ENCODE measurements at regions not wholly inside any gene's neighbourhood (a gene's known extent, or its start where the extent isn't known, plus 50 kb on each side); places are given as distances from the start of the nearest gene placed in this dataset.

DNA sequence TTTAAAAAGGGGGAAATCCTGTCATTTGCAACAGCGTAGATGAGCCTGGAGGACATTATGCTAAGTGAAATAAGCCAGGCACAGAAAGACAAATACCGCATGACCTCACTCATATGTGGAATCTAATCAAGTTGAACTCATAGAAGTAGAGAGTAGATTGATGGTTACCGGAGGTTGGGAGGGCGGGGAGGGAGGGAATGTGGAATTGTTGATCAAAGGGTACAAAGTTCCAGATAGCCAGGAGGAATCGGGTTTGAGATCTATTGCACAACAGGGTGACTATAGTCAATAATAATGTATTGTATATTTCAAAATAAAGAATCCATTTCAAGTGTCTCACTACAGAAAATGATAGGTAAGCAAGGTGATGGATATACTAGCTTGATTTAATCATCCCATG, 393.2 kb downstream of the BCOR start:
- Histone ChIP-seq H3K27me3 (ENCODE audit: control insufficient read depth, insufficient read depth, low read length) (no peaks in the 10 kb centered on the region), H3K36me3 (ENCODE audit: control insufficient read depth, insufficient read depth, low read length) (no peaks in the 10 kb centered on the region), H3K4me3 (ENCODE audit: low read depth, low read length) (no peak overlapping the region)
- POLR2A ChIA-PET = no interaction called here
- TF ChIP-seq, protein P1, sequence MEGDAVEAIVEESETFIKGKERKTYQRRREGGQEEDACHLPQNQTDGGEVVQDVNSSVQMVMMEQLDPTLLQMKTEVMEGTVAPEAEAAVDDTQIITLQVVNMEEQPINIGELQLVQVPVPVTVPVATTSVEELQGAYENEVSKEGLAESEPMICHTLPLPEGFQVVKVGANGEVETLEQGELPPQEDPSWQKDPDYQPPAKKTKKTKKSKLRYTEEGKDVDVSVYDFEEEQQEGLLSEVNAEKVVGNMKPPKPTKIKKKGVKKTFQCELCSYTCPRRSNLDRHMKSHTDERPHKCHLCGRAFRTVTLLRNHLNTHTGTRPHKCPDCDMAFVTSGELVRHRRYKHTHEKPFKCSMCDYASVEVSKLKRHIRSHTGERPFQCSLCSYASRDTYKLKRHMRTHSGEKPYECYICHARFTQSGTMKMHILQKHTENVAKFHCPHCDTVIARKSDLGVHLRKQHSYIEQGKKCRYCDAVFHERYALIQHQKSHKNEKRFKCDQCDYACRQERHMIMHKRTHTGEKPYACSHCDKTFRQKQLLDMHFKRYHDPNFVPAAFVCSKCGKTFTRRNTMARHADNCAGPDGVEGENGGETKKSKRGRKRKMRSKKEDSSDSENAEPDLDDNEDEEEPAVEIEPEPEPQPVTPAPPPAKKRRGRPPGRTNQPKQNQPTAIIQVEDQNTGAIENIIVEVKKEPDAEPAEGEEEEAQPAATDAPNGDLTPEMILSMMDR (IDR thresholded peaks at IDR 0.05; ENCODE audit: insufficient read depth, low read depth, low read length) = no peak
- DNase-seq (ENCODE audit: low read depth) = no peak
- CTCF ChIA-PET = interaction anchor here (0.7 kb wide), 1 partner anchor 640 kb away, joined by 6 read pairs; no protein-coding TSS in a partner anchor

DNA sequence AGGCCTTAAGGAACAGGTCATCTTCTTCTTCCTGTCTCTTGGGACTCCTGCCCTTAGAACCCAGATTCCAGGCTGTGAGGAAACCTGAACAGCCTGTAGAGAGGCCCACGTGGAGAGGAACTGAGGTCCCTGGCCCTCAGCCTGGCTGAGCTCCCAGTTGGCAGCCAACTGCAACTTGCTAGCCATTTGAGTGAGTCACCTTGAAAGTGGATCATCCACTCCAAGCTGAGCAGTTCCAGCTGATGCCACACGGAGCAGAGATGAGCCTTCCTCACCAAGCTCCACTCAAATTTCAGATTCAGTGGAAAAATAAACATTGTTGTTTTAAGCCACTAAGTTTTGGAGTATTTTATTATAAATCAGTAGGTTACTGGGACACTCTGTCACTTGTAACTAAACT, 392.5 kb downstream of the BCOR start:
- TF ChIP-seq, protein P1 (IDR thresholded peaks at IDR 0.05; ENCODE audit: insufficient read depth, low read depth, low read length) = peak; percentile 65
- no peak overlapping the region for H3K4me3 ChIP-seq (ENCODE audit: low read depth, low read length)
- ChIA-PET POLR2A (no interaction called here), CTCF (interaction anchor here (1.0 kb wide), 1 partner anchor 383 kb away, joined by 3 read pairs; no protein-coding TSS in a partner anchor)
- peak; percentile 41 for DNase-seq (ENCODE audit: low read depth)
- H3K27me3 ChIP-seq (ENCODE audit: control insufficient read depth, insufficient read depth, low read length) = no peaks in the 10 kb centered on the region
- no peaks in the 10 kb centered on the region for H3K36me3 ChIP-seq (ENCODE audit: control insufficient read depth, insufficient read depth, low read length)

DNA sequence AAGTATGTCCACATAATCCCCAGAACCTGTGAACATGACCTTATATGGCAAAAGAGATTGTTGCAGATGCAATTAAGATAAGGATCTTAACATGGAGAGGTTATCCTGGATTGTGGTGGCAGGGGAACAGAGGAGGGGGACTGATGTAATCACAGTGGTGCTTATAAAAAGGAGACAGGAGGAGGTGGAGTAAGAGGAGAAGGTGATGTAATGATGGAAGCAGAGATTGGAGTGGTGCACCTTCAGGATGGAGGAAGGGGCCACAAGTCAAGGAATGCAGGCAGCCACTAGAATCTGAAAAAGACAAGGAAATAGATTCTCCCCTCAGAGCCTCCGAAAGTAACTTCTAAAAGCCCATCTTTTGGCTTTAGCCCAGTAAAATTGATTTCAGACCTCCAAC, 388.4 kb downstream of the BCOR start:
- TF ChIP-seq, protein P1 (IDR thresholded peaks at IDR 0.05; ENCODE audit: insufficient read depth, low read depth, low read length) = no peak
- no peak for DNase-seq (ENCODE audit: low read depth)
- Histone ChIP-seq H3K4me3 (ENCODE audit: low read depth, low read length) (no peak overlapping the region), H3K27me3 (ENCODE audit: control insufficient read depth, insufficient read depth, low read length) (no peaks in the 10 kb centered on the region), H3K36me3 (ENCODE audit: control insufficient read depth, insufficient read depth, low read length) (no peaks in the 10 kb centered on the region)
- ChIA-PET POLR2A (no interaction called here), CTCF (no interaction called here)

DNA sequence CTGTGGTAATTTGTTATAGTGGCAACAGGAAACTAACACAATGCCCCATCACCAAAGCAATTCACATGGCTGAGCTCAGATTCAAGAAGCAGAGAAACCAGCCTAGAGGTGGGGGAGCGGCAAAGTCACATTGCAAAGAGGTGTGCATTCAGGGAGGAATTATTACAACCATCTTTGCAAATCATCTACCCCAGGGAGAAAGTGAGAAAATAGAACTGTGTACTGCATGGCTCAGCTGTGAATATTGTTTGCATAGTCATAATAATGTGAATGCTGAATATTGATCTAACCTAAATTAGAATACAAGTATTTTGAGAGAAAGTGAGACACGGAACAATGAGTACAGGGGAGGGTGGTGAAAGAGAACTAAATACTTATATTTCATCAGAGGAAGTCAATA, 387.9 kb downstream of the BCOR start:
- Histone ChIP-seq H3K36me3 (ENCODE audit: control insufficient read depth, insufficient read depth, low read length) (no peaks in the 10 kb centered on the region), H3K27me3 (ENCODE audit: control insufficient read depth, insufficient read depth, low read length) (no peaks in the 10 kb centered on the region), H3K4me3 (ENCODE audit: low read depth, low read length) (no peak overlapping the region)
- TF ChIP-seq, protein P1 (IDR thresholded peaks at IDR 0.05; ENCODE audit: insufficient read depth, low read depth, low read length) = no peak
- no peak for DNase-seq (ENCODE audit: low read depth)
- ChIA-PET CTCF (no interaction called here), POLR2A (no interaction called here)

DNA sequence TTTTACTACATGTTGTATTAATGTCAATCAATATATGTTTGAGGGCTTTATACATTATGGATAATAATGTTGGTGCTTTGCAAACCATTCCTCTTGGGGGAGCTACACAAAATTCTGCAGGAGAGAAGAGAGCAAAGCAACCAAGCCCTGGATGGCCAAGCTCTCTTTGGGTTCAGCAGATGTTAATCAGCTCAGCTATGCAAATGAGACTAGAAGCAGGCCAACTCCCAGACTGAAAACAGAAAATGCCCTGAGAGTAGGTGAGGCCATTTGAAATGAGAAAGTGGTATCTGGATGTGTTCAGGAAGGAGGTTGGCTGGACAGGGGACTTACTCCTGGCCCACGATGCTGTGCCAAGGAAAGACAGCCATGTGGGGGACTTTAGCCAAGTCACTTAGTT, 387.0 kb downstream of the BCOR start:
- TF ChIP-seq, protein P1 (IDR thresholded peaks at IDR 0.05; ENCODE audit: insufficient read depth, low read depth, low read length) = no peak
- no peaks in the 10 kb centered on the region for H3K36me3 ChIP-seq (ENCODE audit: control insufficient read depth, insufficient read depth, low read length)
- no peaks in the 10 kb centered on the region for H3K27me3 ChIP-seq (ENCODE audit: control insufficient read depth, insufficient read depth, low read length)
- ChIA-PET CTCF (no interaction called here), POLR2A (no interaction called here)
- no peak overlapping the region for H3K4me3 ChIP-seq (ENCODE audit: low read depth, low read length)
- DNase-seq (ENCODE audit: low read depth) = no peak

Measured in BJ (cell line).